GM06990 (cell line): ENCODE measurements at regions not wholly inside any gene's neighbourhood (a gene's known extent, or its start where the extent isn't known, plus 50 kb on each side); places are given as distances from the start of the nearest gene placed in this dataset.

Experiments
- DNase-seq: peaks from one replicate; pipeline ENCODE4 v3.0.0-alpha.2; 2011; ENCODE audit not compliant: insufficient read length; ENCODE audit errors: extremely low read depth
- H3K27me3 ChIP-seq: replicated peaks from 2 replicates; pipeline ENCODE4 v1.6.0; 2011; ENCODE audit warnings: low read length; ENCODE audit not compliant: control insufficient read depth, insufficient read depth
- H3K36me3 ChIP-seq: 2 replicates; pipeline ENCODE4 v1.5.1; 2011; ENCODE audit warnings: low read length; ENCODE audit not compliant: control insufficient read depth, insufficient read depth
- H3K4me3 ChIP-seq: replicated peaks from 2 replicates; pipeline ENCODE4 v1.5.1; 2011; ENCODE audit warnings: low read depth, mild to moderate bottlenecking, control low read depth, low read length
- TF ChIP-seq, protein P1 (sequence below): IDR thresholded peaks from 2 replicates; pipeline ENCODE4 v1.5.1; 2011; ENCODE audit warnings: low read length, control low read depth, mild to moderate bottlenecking, inconsistent platforms; ENCODE audit not compliant: insufficient read depth, poor library complexity, severe bottlenecking

- no peak for DNase-seq
- no peaks in the 10 kb centered on the region for H3K36me3 ChIP-seq
- H3K27me3 ChIP-seq, result no peaks in the 10 kb centered on the region
- no peak overlapping the region for H3K4me3 ChIP-seq
- TF ChIP-seq, protein P1, sequence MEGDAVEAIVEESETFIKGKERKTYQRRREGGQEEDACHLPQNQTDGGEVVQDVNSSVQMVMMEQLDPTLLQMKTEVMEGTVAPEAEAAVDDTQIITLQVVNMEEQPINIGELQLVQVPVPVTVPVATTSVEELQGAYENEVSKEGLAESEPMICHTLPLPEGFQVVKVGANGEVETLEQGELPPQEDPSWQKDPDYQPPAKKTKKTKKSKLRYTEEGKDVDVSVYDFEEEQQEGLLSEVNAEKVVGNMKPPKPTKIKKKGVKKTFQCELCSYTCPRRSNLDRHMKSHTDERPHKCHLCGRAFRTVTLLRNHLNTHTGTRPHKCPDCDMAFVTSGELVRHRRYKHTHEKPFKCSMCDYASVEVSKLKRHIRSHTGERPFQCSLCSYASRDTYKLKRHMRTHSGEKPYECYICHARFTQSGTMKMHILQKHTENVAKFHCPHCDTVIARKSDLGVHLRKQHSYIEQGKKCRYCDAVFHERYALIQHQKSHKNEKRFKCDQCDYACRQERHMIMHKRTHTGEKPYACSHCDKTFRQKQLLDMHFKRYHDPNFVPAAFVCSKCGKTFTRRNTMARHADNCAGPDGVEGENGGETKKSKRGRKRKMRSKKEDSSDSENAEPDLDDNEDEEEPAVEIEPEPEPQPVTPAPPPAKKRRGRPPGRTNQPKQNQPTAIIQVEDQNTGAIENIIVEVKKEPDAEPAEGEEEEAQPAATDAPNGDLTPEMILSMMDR, result no peak
These were observed 118.0 kb upstream of the SPAG17 start for GRCh38 chr1:118303064-118303463.

DNA sequence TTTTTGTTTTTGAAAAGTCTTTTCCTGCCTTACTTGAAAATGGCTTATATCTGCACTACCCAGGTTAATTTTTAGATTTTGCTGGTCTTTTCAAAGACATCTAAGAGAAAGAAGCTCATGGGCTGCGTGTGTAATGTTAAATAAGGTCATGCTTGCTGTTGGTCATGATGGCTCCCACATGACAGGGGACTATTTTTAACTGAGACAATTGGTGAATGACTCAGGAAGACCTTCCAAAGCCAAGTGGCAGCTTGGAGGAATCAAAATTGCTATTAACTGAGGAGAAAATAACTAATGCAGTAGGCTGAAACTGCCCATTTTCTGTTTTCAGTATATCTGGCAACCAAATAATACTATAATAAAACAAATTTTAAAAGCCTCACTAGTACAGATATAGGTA, 117.1 kb upstream of the SPAG17 start:
- TF ChIP-seq, protein P1, result no peak
- no peak for DNase-seq

GRCh38 chr1:118300808-118301207, 115.8 kb upstream of the SPAG17 start:
- Histone ChIP-seq H3K27me3 (no peaks in the 10 kb centered on the region), H3K4me3 (no peak overlapping the region), H3K36me3 (no peaks in the 10 kb centered on the region)
- TF ChIP-seq, protein P1, result no peak
- no peak for DNase-seq

More for the DNA sequence above, 117.1 kb upstream of the SPAG17 start:
- Histone ChIP-seq H3K36me3 (no peaks in the 10 kb centered on the region), H3K4me3 (no peak overlapping the region), H3K27me3 (no peaks in the 10 kb centered on the region)

GRCh38 chr1:118298397-118298796, 113.4 kb upstream of the SPAG17 start:
- no peak for DNase-seq
- H3K36me3 ChIP-seq, result no peaks in the 10 kb centered on the region
- no peak overlapping the region for H3K4me3 ChIP-seq
- TF ChIP-seq, protein P1, result no peak
- H3K27me3 ChIP-seq, result no peaks in the 10 kb centered on the region

GRCh38 chr1:118297521-118297920, 112.5 kb upstream of the SPAG17 start:
- Histone ChIP-seq H3K4me3 (no peak overlapping the region), H3K36me3 (no peaks in the 10 kb centered on the region), H3K27me3 (no peaks in the 10 kb centered on the region)
- TF ChIP-seq, protein P1, result no peak
- no peak for DNase-seq
